ENCODE measurements at regions not wholly inside any gene's neighbourhood (a gene's known extent, or its start where the extent isn't known, plus 50 kb on each side); places are given as distances from the start of the nearest gene placed in this dataset.

DNA sequence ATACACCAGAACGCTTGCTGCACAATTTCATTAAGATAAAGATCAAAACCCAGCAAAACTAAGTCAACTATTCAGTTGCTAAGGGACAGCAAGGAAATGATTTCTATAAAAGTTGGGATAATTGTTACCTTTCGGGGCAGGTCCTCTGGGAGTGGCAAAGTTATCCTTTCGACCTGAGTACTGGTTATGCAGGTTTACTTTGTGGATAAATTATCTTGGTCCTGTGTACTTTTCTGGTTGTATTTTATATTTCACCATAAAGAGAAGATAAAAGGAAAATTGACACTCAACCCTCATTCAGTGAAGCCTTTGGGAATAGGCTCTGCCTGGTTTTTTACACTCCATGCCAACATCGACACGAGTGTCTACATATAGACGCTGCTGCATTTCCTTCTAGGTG is 146.5 kb downstream of the SYK start:
- TF ChIP-seq, protein P1, sequence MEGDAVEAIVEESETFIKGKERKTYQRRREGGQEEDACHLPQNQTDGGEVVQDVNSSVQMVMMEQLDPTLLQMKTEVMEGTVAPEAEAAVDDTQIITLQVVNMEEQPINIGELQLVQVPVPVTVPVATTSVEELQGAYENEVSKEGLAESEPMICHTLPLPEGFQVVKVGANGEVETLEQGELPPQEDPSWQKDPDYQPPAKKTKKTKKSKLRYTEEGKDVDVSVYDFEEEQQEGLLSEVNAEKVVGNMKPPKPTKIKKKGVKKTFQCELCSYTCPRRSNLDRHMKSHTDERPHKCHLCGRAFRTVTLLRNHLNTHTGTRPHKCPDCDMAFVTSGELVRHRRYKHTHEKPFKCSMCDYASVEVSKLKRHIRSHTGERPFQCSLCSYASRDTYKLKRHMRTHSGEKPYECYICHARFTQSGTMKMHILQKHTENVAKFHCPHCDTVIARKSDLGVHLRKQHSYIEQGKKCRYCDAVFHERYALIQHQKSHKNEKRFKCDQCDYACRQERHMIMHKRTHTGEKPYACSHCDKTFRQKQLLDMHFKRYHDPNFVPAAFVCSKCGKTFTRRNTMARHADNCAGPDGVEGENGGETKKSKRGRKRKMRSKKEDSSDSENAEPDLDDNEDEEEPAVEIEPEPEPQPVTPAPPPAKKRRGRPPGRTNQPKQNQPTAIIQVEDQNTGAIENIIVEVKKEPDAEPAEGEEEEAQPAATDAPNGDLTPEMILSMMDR (IDR thresholded peaks at IDR 0.05; ENCODE audit: low read depth, low read length), result no peak
- POLR2A ChIA-PET, result no interaction called here
- Histone ChIP-seq H3K27me3 (ENCODE audit: control insufficient read depth, insufficient read depth, low read length) (peaks cover 7% of the 10 kb centered on the region), H3K4me3 (ENCODE audit: low read depth, low read length) (no peak overlapping the region), H3K9me3 (ENCODE audit: control insufficient read depth, insufficient read depth, low read length) (no peaks in the 10 kb centered on the region; the same call in 1 of the 2 replicates), H3K27ac (ENCODE audit: low read depth, low read length) (no peak overlapping the region)
- CTCF ChIA-PET, result interaction anchor here (1.9 kb wide), 1 partner anchor 33 kb away, joined by 7 read pairs; no protein-coding TSS in a partner anchor
- no peak for DNase-seq (ENCODE audit: low read depth, low spot score)

DNA sequence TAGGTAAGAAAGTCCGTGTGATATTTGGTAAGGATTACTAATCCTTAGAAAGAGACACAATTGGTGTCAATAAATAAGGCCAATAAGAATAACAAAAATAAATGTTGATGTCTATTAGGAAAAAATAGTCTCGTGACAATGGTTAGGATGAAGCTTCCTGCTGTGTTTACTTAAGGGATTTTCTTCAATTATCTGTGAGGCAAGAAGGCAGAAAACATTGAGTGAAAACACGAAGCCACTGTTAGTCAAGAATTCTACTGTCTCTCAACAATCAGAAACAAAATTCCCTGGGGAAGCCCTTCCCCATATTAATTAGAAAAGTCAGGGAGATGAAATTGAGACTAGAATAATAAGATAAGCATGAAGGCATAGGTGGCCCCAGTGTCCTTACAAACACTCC is 149.0 kb downstream of the SYK start:
- no peak overlapping the region for H3K4me3 ChIP-seq (ENCODE audit: low read depth, low read length)
- TF ChIP-seq, protein P1 (IDR thresholded peaks at IDR 0.05; ENCODE audit: low read depth, low read length), result no peak
- DNase-seq (ENCODE audit: low read depth, low spot score), result no peak
- no peaks in the 10 kb centered on the region; the same call in 1 of the 2 replicates for H3K9me3 ChIP-seq (ENCODE audit: control insufficient read depth, insufficient read depth, low read length)
- CTCF ChIA-PET, result interaction anchor here (0.6 to 0.7 kb wide), 2 partner anchors 35 to 41 kb away, joined by 3 read pairs; no protein-coding TSS in a partner anchor
- peaks cover 2% of the 10 kb centered on the region for H3K27me3 ChIP-seq (ENCODE audit: control insufficient read depth, insufficient read depth, low read length)
- H3K27ac ChIP-seq (ENCODE audit: low read depth, low read length), result no peak overlapping the region
- POLR2A ChIA-PET, result no interaction called here

DNA sequence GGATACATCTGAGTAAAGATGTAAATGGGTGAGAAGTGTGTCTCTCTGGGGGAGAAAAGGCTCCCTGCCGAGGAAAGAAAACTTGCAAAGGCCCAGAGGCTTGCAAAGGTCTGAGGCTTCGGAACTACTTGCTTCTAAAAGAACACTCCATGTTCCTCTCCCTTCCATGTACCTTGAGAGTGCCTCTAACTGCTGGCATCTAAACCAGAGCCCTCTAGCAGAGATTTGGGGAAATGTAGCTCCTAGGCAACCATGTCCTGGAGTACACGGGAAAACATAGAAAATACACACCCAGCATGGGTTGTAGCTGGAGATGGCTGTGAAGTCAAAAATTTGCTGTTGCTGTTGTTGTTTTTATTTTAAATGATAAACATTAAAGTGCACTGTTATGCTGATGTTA is 151.6 kb downstream of the SYK start:
- DNase-seq (ENCODE audit: low read depth, low spot score), result no peak
- TF ChIP-seq, protein P1 (IDR thresholded peaks at IDR 0.05; ENCODE audit: low read depth, low read length), result no peak
- POLR2A ChIA-PET, result no interaction called here
- H3K27me3 ChIP-seq (ENCODE audit: control insufficient read depth, insufficient read depth, low read length), result no peaks in the 10 kb centered on the region
- H3K9me3 ChIP-seq (ENCODE audit: control insufficient read depth, insufficient read depth, low read length), result no peaks in the 10 kb centered on the region; the same call in 1 of the 2 replicates
- H3K4me3 ChIP-seq (ENCODE audit: low read depth, low read length), result no peak overlapping the region
- H3K27ac ChIP-seq (ENCODE audit: low read depth, low read length), result no peak overlapping the region
- CTCF ChIA-PET, result no interaction called here

DNA sequence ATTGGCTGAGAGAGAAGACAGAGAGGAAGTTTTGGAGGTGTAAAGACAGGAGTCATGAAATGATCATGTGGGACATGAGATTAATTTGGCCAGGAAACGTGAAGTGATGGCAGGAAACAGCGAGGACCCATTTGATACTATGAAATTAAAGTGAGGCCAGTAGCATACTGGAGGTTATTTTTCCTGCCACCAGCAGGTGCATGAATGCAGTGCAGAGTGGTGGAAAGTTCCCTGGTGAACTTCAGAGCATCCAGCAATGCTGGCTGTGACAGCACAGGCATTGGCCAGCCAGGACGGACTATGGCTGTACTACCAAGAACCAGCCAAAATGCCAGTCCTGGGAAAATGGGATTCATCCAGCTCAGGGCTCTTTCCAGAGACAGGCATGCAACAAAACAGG is 152.2 kb downstream of the SYK start:
- Histone ChIP-seq H3K9me3 (ENCODE audit: control insufficient read depth, insufficient read depth, low read length) (no peaks in the 10 kb centered on the region; the same call in 1 of the 2 replicates), H3K4me3 (ENCODE audit: low read depth, low read length) (no peak overlapping the region), H3K27me3 (ENCODE audit: control insufficient read depth, insufficient read depth, low read length) (no peaks in the 10 kb centered on the region), H3K27ac (ENCODE audit: low read depth, low read length) (no peak overlapping the region)
- DNase-seq (ENCODE audit: low read depth, low spot score), result no peak
- TF ChIP-seq, protein P1 (IDR thresholded peaks at IDR 0.05; ENCODE audit: low read depth, low read length), result 0 out of 2 replicates have a peak, but pooled peaks have one; percentile 1
- POLR2A ChIA-PET, result no interaction called here
- CTCF ChIA-PET, result no interaction called here

DNA sequence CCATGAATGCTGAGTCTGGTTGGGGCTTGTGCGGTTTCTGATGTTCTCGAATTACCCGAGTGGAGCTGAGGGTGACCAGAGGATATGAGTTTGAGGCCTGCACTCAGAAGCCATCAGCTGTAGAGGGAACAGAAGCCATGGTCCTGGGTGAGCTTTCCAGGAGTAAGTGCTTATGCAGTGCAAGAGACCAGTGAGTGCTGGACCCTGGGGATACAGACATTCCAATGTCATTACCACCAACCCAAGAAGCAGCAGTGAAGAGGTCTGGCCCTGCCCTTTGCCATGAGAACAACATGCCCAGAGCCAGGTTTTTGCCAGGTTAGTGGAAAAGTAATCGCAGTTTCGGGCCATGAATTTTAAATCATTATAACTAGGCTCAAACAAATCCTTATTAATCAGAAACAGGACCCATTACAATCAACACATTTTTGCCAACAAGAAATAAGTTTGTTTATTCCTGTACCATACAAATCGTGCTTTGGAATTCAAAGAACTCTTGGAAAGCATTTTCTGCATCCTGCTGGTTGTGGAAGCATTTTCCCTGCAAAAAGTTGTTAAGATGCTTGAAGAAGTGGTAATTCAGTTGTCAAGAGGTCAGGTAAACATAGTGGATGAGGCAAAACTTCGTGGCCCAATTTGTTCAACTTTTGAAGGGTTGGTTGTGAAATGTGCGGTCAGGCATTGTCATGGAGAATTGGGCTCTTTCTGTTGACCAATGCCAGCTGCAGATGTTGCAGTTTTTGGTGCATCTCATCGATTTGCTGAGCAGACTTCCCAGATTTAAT is 154.6 kb downstream of the SYK start:
- POLR2A ChIA-PET, result no interaction called here
- no peaks in the 10 kb centered on the region for H3K9me3 ChIP-seq (ENCODE audit: control insufficient read depth, insufficient read depth, low read length)
- H3K4me3 ChIP-seq (ENCODE audit: low read depth, low read length), result no peak overlapping the region
- TF ChIP-seq, protein P1 (IDR thresholded peaks at IDR 0.05; ENCODE audit: low read depth, low read length), result no peak
- CTCF ChIA-PET, result interaction anchor here (1.3 kb wide), 1 partner anchor 40 kb away, joined by 4 read pairs; no protein-coding TSS in a partner anchor
- H3K27ac ChIP-seq (ENCODE audit: low read depth, low read length), result peak overlapping the region; percentile 39
- H3K27me3 ChIP-seq (ENCODE audit: control insufficient read depth, insufficient read depth, low read length), result no peaks in the 10 kb centered on the region
- DNase-seq (ENCODE audit: low read depth, low spot score), result no peak

Measured in AG04450 (cell line).